AG04450 (cell line): ENCODE measurements at regions not wholly inside any gene's neighbourhood (a gene's known extent, or its start where the extent isn't known, plus 50 kb on each side); places are given as distances from the start of the nearest gene placed in this dataset.

ENCODE experiments used
- CTCF ChIA-PET: fragments of 300-600, 350-600 bp; formaldehyde crosslinking; extraction: SDS; loops from one replicate; lab custom pipeline; 2022; ENCODE audit warnings: antibody characterized with exemption, inconsistent platforms; lab: Charles Lee
- POLR2A ChIA-PET: fragments of 350-600 bp; formaldehyde crosslinking; extraction: SDS; loops from one replicate; lab custom pipeline; 2021; ENCODE audit warnings: antibody characterized with exemption, inconsistent platforms; lab: Yijun Ruan, JAX
- DNase-seq: peaks from one replicate; pipeline ENCODE4 v3.0.0-alpha.2; 2011; ENCODE audit warnings: low read depth, low spot score
- H3K27ac ChIP-seq: one replicate; pipeline ENCODE4 v1.5.1; 2012; ENCODE audit warnings: low read depth, low read length, control low read depth
- H3K27me3 ChIP-seq: one replicate; pipeline ENCODE4 v1.6.0; 2012; ENCODE audit warnings: low read length; ENCODE audit not compliant: control insufficient read depth, insufficient read depth
- H3K4me3 ChIP-seq: 2 replicates; pipeline ENCODE4 v1.5.1; 2011; ENCODE audit warnings: mild to moderate bottlenecking, low read depth, low read length, control low read depth
- H3K9me3 ChIP-seq: 2 replicates; pipeline ENCODE4 v1.5.1; 2012; ENCODE audit warnings: low read length; ENCODE audit not compliant: control insufficient read depth, insufficient read depth
- TF ChIP-seq, protein P1 (sequence below): IDR thresholded peaks from 2 replicates; pipeline ENCODE4 v1.5.1; 2011; ENCODE audit warnings: low read depth, low read length, control low read depth, inconsistent platforms

GRCh38 chr12:90124914-90125313 lies 416.3 kb upstream of the ATP2B1 start:
- Histone ChIP-seq H3K27me3 (no peaks in the 10 kb centered on the region), H3K4me3 (no peak overlapping the region), H3K27ac (no peak overlapping the region), H3K9me3 (peaks cover 4% of the 10 kb centered on the region)
- ChIA-PET CTCF (no interaction called here), POLR2A (no interaction called here)
- TF ChIP-seq, protein P1, sequence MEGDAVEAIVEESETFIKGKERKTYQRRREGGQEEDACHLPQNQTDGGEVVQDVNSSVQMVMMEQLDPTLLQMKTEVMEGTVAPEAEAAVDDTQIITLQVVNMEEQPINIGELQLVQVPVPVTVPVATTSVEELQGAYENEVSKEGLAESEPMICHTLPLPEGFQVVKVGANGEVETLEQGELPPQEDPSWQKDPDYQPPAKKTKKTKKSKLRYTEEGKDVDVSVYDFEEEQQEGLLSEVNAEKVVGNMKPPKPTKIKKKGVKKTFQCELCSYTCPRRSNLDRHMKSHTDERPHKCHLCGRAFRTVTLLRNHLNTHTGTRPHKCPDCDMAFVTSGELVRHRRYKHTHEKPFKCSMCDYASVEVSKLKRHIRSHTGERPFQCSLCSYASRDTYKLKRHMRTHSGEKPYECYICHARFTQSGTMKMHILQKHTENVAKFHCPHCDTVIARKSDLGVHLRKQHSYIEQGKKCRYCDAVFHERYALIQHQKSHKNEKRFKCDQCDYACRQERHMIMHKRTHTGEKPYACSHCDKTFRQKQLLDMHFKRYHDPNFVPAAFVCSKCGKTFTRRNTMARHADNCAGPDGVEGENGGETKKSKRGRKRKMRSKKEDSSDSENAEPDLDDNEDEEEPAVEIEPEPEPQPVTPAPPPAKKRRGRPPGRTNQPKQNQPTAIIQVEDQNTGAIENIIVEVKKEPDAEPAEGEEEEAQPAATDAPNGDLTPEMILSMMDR = no peak
- no peak for DNase-seq

- no peak for DNase-seq
- POLR2A ChIA-PET = no interaction called here
- Histone ChIP-seq H3K27ac (no peak overlapping the region), H3K27me3 (no peaks in the 10 kb centered on the region), H3K4me3 (no peak overlapping the region), H3K9me3 (peaks cover 4% of the 10 kb centered on the region)
- CTCF ChIA-PET = no interaction called here
- TF ChIP-seq, protein P1 = no peak
Measured at GRCh38 chr12:90124289-90124688, 415.7 kb upstream of the ATP2B1 start.

DNA sequence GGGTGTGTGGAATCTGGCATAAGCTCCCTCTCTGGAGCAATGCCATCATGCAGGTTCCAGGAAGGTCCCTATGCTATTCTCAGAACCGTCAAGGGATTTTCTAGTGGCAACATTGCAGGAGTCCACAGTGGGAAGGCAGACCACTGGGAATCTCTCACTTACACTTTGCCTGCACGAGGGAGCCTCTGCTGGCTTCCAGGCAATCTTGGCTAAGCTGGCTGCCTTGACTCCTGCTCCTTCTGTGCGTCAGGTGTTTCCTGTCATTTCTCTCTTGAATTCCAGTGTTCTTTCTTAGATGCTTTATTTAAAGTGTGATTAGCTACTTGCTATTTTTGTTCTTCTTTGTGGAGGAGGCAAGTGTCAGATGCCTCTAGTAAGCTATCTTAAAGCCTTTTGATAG lies 414.0 kb upstream of the ATP2B1 start:
- POLR2A ChIA-PET = no interaction called here
- Histone ChIP-seq H3K4me3 (no peak overlapping the region), H3K27ac (no peak overlapping the region), H3K9me3 (peaks cover 4% of the 10 kb centered on the region), H3K27me3 (no peaks in the 10 kb centered on the region)
- no peak for DNase-seq
- TF ChIP-seq, protein P1 = no peak
- CTCF ChIA-PET = no interaction called here

- Histone ChIP-seq H3K27ac (no peak overlapping the region), H3K27me3 (no peaks in the 10 kb centered on the region), H3K4me3 (no peak overlapping the region), H3K9me3 (peaks cover 4% of the 10 kb centered on the region)
- DNase-seq = no peak
- ChIA-PET CTCF (interaction anchor here (0.6 kb wide), 1 partner anchor 705 kb away, joined by 3 read pairs; no protein-coding TSS in a partner anchor), POLR2A (no interaction called here)
- TF ChIP-seq, protein P1 = no peak
Measured at GRCh38 chr12:90120627-90121026, 412.0 kb upstream of the ATP2B1 start.

DNA sequence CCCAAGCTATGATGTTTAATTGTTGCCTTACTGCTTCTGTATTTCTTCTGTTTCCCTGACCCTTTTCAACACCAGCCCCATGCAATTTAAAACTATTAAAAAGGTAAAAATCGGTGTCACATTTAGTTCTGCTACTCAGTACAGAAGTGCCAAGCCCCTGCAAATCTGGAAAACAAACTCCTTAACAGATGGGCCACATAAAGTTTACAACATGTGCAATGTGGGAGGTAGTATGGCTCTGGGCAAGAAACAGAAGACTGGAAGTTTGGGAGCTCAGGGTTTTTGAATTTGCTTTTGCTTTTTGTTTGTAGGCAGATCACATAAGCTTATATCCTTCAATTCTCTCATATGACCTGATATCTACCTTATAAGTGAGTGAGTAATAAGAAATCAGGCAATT lies 404.0 kb upstream of the ATP2B1 start:
- Histone ChIP-seq H3K9me3 (no peaks in the 10 kb centered on the region), H3K4me3 (no peak overlapping the region), H3K27ac (no peak overlapping the region), H3K27me3 (no peaks in the 10 kb centered on the region)
- ChIA-PET POLR2A (no interaction called here), CTCF (no interaction called here)
- TF ChIP-seq, protein P1 = no peak
- DNase-seq = no peak
